Mesenchymal stem cell (in vitro differentiated cells and primary cell): ENCODE measurements at regions not wholly inside any gene's neighbourhood (a gene's known extent, or its start where the extent isn't known, plus 50 kb on each side); places are given as distances from the start of the nearest gene placed in this dataset.
A peak's percentile ranks its signal among the peaks of the same experiment; 100 is the strongest.

ENCODE experiments used
- DNase-seq: peaks from one replicate; pipeline ENCODE4 v3.0.0-alpha.2; 2013
- H2AFZ ChIP-seq: one replicate; pipeline ENCODE4 v1.6.1; 2013; ENCODE audit warnings: low read depth, mild to moderate bottlenecking, control low read depth, inconsistent platforms, low read length, moderate library complexity
- H2AK5ac ChIP-seq: 2 replicates; pipeline ENCODE4 v1.6.1; 2013; ENCODE audit warnings: low read length, moderate library complexity, mild to moderate bottlenecking, inconsistent platforms; ENCODE audit not compliant: severe bottlenecking
- H2BK120ac ChIP-seq: one replicate; pipeline ENCODE4 v1.6.1; 2013; ENCODE audit warnings: low read depth, mild to moderate bottlenecking, inconsistent platforms, low read length, moderate library complexity
- H2BK12ac ChIP-seq, 2 experiments: one replicate each; pipeline ENCODE4 v1.6.1; 2013; ENCODE audit warnings: inconsistent platforms in 2 of 2, low read length in 2 of 2, mild to moderate bottlenecking in 2 of 2, moderate library complexity in 2 of 2, control low read depth in 1 of 2
- H2BK15ac ChIP-seq: one replicate; pipeline ENCODE4 v1.6.1; 2013; ENCODE audit warnings: mild to moderate bottlenecking, low read depth, inconsistent platforms; ENCODE audit not compliant: poor library complexity, severe bottlenecking
- H2BK5ac ChIP-seq: 2 replicates; pipeline ENCODE4 v1.6.1; 2013; ENCODE audit warnings: low read depth, mild to moderate bottlenecking, low read length, control low read depth, inconsistent platforms; ENCODE audit not compliant: poor library complexity, severe bottlenecking
- H3K14ac ChIP-seq, 2 experiments: one replicate each; pipeline ENCODE4 v1.6.1; 2013; ENCODE audit warnings: inconsistent platforms in 2 of 2, low read length in 2 of 2, control low read depth in 1 of 2, mild to moderate bottlenecking in 1 of 2, moderate library complexity in 1 of 2
- H3K18ac ChIP-seq, 2 experiments: one replicate each; pipeline ENCODE4 v1.6.1; 2013; ENCODE audit warnings: inconsistent platforms in 2 of 2, low read length in 2 of 2, control low read depth in 1 of 2, low read depth in 1 of 2, mild to moderate bottlenecking in 1 of 2
- H3K23ac ChIP-seq, 2 experiments: one replicate each; pipeline ENCODE4 v1.6.1; 2013; ENCODE audit warnings: inconsistent platforms in 2 of 2, low read length in 2 of 2, mild to moderate bottlenecking in 2 of 2, moderate library complexity in 2 of 2, control low read depth in 1 of 2
- H3K27ac ChIP-seq: 2 replicates; pipeline ENCODE4 v1.5.1; 2013; ENCODE audit warnings: mild to moderate bottlenecking, moderate library complexity, low read length, control low read depth, inconsistent platforms; ENCODE audit not compliant: poor library complexity, severe bottlenecking
- H3K27me3 ChIP-seq, 2 experiments: 2 replicates each; pipeline versions ENCODE4 v1.6.1 to v1.7.0; 2013; ENCODE audit warnings: low read length in 2 of 2, mild to moderate bottlenecking in 2 of 2, moderate library complexity in 2 of 2, control low read depth in 1 of 2, inconsistent platforms in 1 of 2; ENCODE audit not compliant: control insufficient read depth in 1 of 2, insufficient read depth in 1 of 2
- H3K36me3 ChIP-seq, 2 experiments: 2 replicates each; pipeline versions ENCODE4 v1.6.1 to v1.7.0; 2013; ENCODE audit warnings: low read length in 2 of 2, control low read depth in 1 of 2, inconsistent platforms in 1 of 2, low read depth in 1 of 2, mild to moderate bottlenecking in 1 of 2; ENCODE audit not compliant: insufficient read depth in 2 of 2, control insufficient read depth in 1 of 2
- H3K4ac ChIP-seq, 2 experiments: one replicate each; pipeline ENCODE4 v1.6.1; 2013; ENCODE audit warnings: inconsistent platforms in 2 of 2, low read length in 2 of 2, mild to moderate bottlenecking in 2 of 2, moderate library complexity in 2 of 2, control low read depth in 1 of 2, low read depth in 1 of 2
- H3K4me1 ChIP-seq: 2 replicates; pipeline ENCODE4 v1.6.1; 2013; ENCODE audit warnings: low read depth, low read length, control low read depth; ENCODE audit not compliant: control insufficient read depth, insufficient read depth
- H3K4me2 ChIP-seq: 2 replicates; pipeline ENCODE4 v1.6.1; 2013; ENCODE audit warnings: low read length, mild to moderate bottlenecking, inconsistent platforms; ENCODE audit not compliant: poor library complexity, severe bottlenecking
- H3K4me3 ChIP-seq, 2 experiments: 2 replicates each; pipeline versions ENCODE4 v1.5.1 to v1.7.0; 2013; ENCODE audit warnings: low read length in 2 of 2, mild to moderate bottlenecking in 2 of 2, control low read depth in 1 of 2, low read depth in 1 of 2; ENCODE audit not compliant: insufficient read depth in 1 of 2
- H3K79me1 ChIP-seq: replicated peaks from 2 replicates; pipeline ENCODE4 v1.6.1; 2013; ENCODE audit warnings: mild to moderate bottlenecking, control low read depth, low read length, inconsistent platforms; ENCODE audit not compliant: poor library complexity, severe bottlenecking
- H3K9ac ChIP-seq: 2 replicates; pipeline ENCODE4 v1.7.0; 2013; ENCODE audit warnings: mild to moderate bottlenecking, low read length, moderate library complexity
- H3K9me3 ChIP-seq: 2 replicates; pipeline ENCODE4 v1.7.0; 2013; ENCODE audit warnings: mild to moderate bottlenecking, low read length; ENCODE audit not compliant: control insufficient read depth
- H4K8ac ChIP-seq: one replicate; pipeline ENCODE4 v1.6.1; 2013; ENCODE audit warnings: inconsistent platforms, mild to moderate bottlenecking, low read length, moderate library complexity
- H4K91ac ChIP-seq: one replicate; pipeline ENCODE4 v1.6.1; 2013; ENCODE audit warnings: mild to moderate bottlenecking, low read length, inconsistent platforms
- WGBS: methylation state at CpG from one replicate; pipeline ENCODE4 v1.1.7; 2013; ENCODE audit warnings: mixed read lengths; 5-methylcytosine and 5-hydroxymethylcytosine counted together

GRCh38 chr5:122236270-122237040, 75.6 kb upstream of the SNCAIP start:
- Histone ChIP-seq H2BK120ac (no peak overlapping the region), H4K91ac (no peak overlapping the region), H3K4me2 (no peak overlapping the region), H2BK15ac (no peak overlapping the region), H3K27ac (no peak overlapping the region), H3K4ac (no peak overlapping the region), H2AK5ac (no peak overlapping the region), H3K18ac (no peak overlapping the region), H2AFZ (no peak overlapping the region), H3K4me1 (no peaks in the 10 kb centered on the region), H2BK5ac (no peak overlapping the region), H3K4me3 (no peak overlapping the region), H4K8ac (no peak overlapping the region), H3K23ac (no peak overlapping the region), H3K9ac (no peak overlapping the region), H3K9me3 (no peaks in the 10 kb centered on the region), H3K36me3 (no peaks in the 10 kb centered on the region), H2BK12ac (no peak overlapping the region), H3K79me1 (no peaks in the 10 kb centered on the region), H3K27me3 (no peaks in the 10 kb centered on the region), H3K14ac (no peak overlapping the region)
- 54% methylated on average over 2 of the region's 2 CpGs for WGBS
- peak; percentile 18 for DNase-seq

GRCh38 chr5:122237906-122238305, 74.1 kb upstream of the SNCAIP start:
- H3K18ac ChIP-seq = no peak overlapping the region
- H3K4ac ChIP-seq = no peak overlapping the region
- no peak overlapping the region for H3K9ac ChIP-seq
- no peak for DNase-seq
- no peak overlapping the region for H3K23ac ChIP-seq
- no peak overlapping the region for H2AK5ac ChIP-seq
- no CpG with 5 or more reads among the region's 1 CpG for WGBS
- no peak overlapping the region for H2BK15ac ChIP-seq
- H4K91ac ChIP-seq = no peak overlapping the region
- H3K36me3 ChIP-seq = no peaks in the 10 kb centered on the region
- H2BK5ac ChIP-seq = no peak overlapping the region
- H4K8ac ChIP-seq = no peak overlapping the region
- no peak overlapping the region for H2BK120ac ChIP-seq
- H3K14ac ChIP-seq = no peak overlapping the region
- no peaks in the 10 kb centered on the region for H3K4me1 ChIP-seq
- H2AFZ ChIP-seq = no peak overlapping the region
- no peak overlapping the region for H3K4me2 ChIP-seq
- H3K4me3 ChIP-seq = no peak overlapping the region
- H3K9me3 ChIP-seq = no peaks in the 10 kb centered on the region
- H2BK12ac ChIP-seq = no peak overlapping the region
- no peaks in the 10 kb centered on the region for H3K79me1 ChIP-seq
- H3K27ac ChIP-seq = no peak overlapping the region
- no peaks in the 10 kb centered on the region for H3K27me3 ChIP-seq

- WGBS = 7% methylated on average over 1 of the region's 4 CpGs
- Histone ChIP-seq H3K9ac (no peak overlapping the region), H3K4ac (no peak overlapping the region)
Measured at GRCh38 chr5:122252319-122252718, 59.7 kb upstream of the SNCAIP start.

GRCh38 chr5:122253794-122254193, 58.2 kb upstream of the SNCAIP start:
- Histone ChIP-seq H2AFZ (no peak overlapping the region), H3K79me1 (no peaks in the 10 kb centered on the region), H3K18ac (no peak overlapping the region), H3K9me3 (peaks cover 41% of the 10 kb centered on the region), H2BK5ac (no peak overlapping the region), H3K36me3 (no peaks in the 10 kb centered on the region), H3K4me1 (no peaks in the 10 kb centered on the region), H3K4me2 (no peak overlapping the region), H4K91ac (no peak overlapping the region), H2BK120ac (no peak overlapping the region), H3K4me3 (no peak overlapping the region), H3K9ac (no peak overlapping the region), H3K23ac (no peak overlapping the region), H3K4ac (no peak overlapping the region), H2AK5ac (no peak overlapping the region), H4K8ac (no peak overlapping the region), H3K14ac (no peak overlapping the region), H2BK12ac (no peak overlapping the region), H3K27ac (no peak overlapping the region), H3K27me3 (no peaks in the 10 kb centered on the region), H2BK15ac (no peak overlapping the region)
- DNase-seq = no peak

More at GRCh38 chr5:122252319-122252718, 59.7 kb upstream of the SNCAIP start:
- Histone ChIP-seq H3K27me3 (no peaks in the 10 kb centered on the region), H2AK5ac (no peak overlapping the region), H3K4me2 (no peak overlapping the region), H4K91ac (no peak overlapping the region), H3K36me3 (no peaks in the 10 kb centered on the region), H3K14ac (no peak overlapping the region), H3K4me1 (no peaks in the 10 kb centered on the region), H3K79me1 (no peaks in the 10 kb centered on the region), H2BK5ac (no peak overlapping the region), H3K23ac (no peak overlapping the region), H3K4me3 (no peak overlapping the region), H3K18ac (no peak overlapping the region), H2BK15ac (no peak overlapping the region), H2BK120ac (no peak overlapping the region), H3K27ac (no peak overlapping the region), H3K9me3 (peaks cover 33% of the 10 kb centered on the region), H2AFZ (peak overlapping the region; percentile 7), H2BK12ac (no peak overlapping the region), H4K8ac (no peak overlapping the region)
- peak; percentile 50 for DNase-seq
